Neural cell (in vitro differentiated cells): ENCODE measurements at regions not wholly inside any gene's neighbourhood (a gene's known extent, or its start where the extent isn't known, plus 50 kb on each side); places are given as distances from the start of the nearest gene placed in this dataset.

Source experiments
- H2AFZ ChIP-seq: fragments of 200-600, 300-800 bp; sonication (generic), shearing (Covaris generic); 2 replicates; pipeline ENCODE4 v1.6.0; 2014; ENCODE audit warnings: low read depth, mild to moderate bottlenecking, antibody characterized with exemption, low read length, moderate library complexity
- H3F3A ChIP-seq: fragments of 200-600 bp; shearing (Covaris generic); 2 replicates; pipeline ENCODE4 v1.6.1; 2016; ENCODE audit warnings: mild to moderate bottlenecking, moderate library complexity, mixed read lengths, antibody characterized with exemption, low read length; ENCODE audit not compliant: insufficient read depth, poor library complexity, severe bottlenecking
- H3K27ac ChIP-seq: fragments of 200-600, 300-800 bp; sonication (generic), shearing (Covaris generic); 2 replicates; pipeline ENCODE4 v1.5.1; 2014; ENCODE audit warnings: mild to moderate bottlenecking, low read length, moderate library complexity
- H3K27me3 ChIP-seq: fragments of 300-800, 200-600 bp; sonication (generic), shearing (Covaris generic); 2 replicates; pipeline ENCODE4 v1.6.0; 2014; ENCODE audit warnings: mild to moderate bottlenecking, low read depth, low read length, moderate library complexity; ENCODE audit not compliant: insufficient read depth
- H3K36me3 ChIP-seq: fragments of 300-800, 200-600 bp; sonication (generic), shearing (Covaris generic); 2 replicates; pipeline ENCODE4 v1.5.1; 2014; ENCODE audit warnings: mild to moderate bottlenecking, antibody characterized with exemption, low read length, moderate library complexity; ENCODE audit not compliant: insufficient read depth
- H3K4me2 ChIP-seq: fragments of 300-800, 200-600 bp; sonication (generic), shearing (Covaris generic); 2 replicates; pipeline ENCODE4 v1.6.0; 2014; ENCODE audit warnings: mild to moderate bottlenecking, low read length
- H3K4me3 ChIP-seq: fragments of 300-800, 200-600 bp; sonication (generic), shearing (Covaris generic); 2 replicates; pipeline ENCODE4 v1.5.1; 2014; ENCODE audit warnings: mild to moderate bottlenecking, low read length, moderate library complexity
- H3K79me2 ChIP-seq: fragments of 200-600 bp; shearing (Covaris generic); replicated peaks from 2 replicates; pipeline ENCODE4 v1.6.0; 2014; ENCODE audit warnings: mild to moderate bottlenecking, low read length, moderate library complexity; ENCODE audit not compliant: insufficient read depth
- H3K9ac ChIP-seq: fragments of 300-800, 200-600 bp; sonication (generic), shearing (Covaris generic); 2 replicates; pipeline ENCODE4 v1.6.1; 2016; ENCODE audit warnings: mild to moderate bottlenecking, low read length, mixed read lengths
- H3K9me2 ChIP-seq: fragments of 200-600 bp; shearing (Covaris generic); 2 replicates; pipeline ENCODE4 v1.6.1; 2016; ENCODE audit warnings: mild to moderate bottlenecking, low read length, mixed read lengths; ENCODE audit not compliant: insufficient read depth
- H3K9me3 ChIP-seq: fragments of 200-600, 300-800 bp; sonication (generic), shearing (Covaris generic); 2 replicates; pipeline ENCODE4 v1.6.1; 2016; ENCODE audit warnings: mild to moderate bottlenecking, mixed run types, low read length, moderate library complexity, mixed read lengths
- H4K20me1 ChIP-seq: fragments of 200-600 bp; shearing (Covaris generic); 2 replicates; pipeline ENCODE4 v1.6.1; 2016; ENCODE audit warnings: mild to moderate bottlenecking, mixed run types; ENCODE audit not compliant: insufficient read depth
- CTCF ChIP-seq: fragments of 450-650 bp; IDR thresholded peaks from 2 replicates; pipeline ENCODE4 v1.5.1; 2014; ENCODE audit warnings: antibody characterized with exemption, mild to moderate bottlenecking, moderate library complexity; ENCODE audit not compliant: poor library complexity, severe bottlenecking
- EP300 ChIP-seq: fragments of 450-650 bp; conservative IDR thresholded peaks from 2 replicates; pipeline ENCODE4 v1.6.1; 2014; ENCODE audit warnings: antibody characterized with exemption, mild to moderate bottlenecking, moderate library complexity; ENCODE audit not compliant: poor library complexity, severe bottlenecking
- EZH2 ChIP-seq: fragments of 200-600, 300-800 bp; shearing (Covaris generic), sonication (generic); IDR thresholded peaks from 2 replicates; pipeline ENCODE4 v1.6.1; 2014; ENCODE audit warnings: antibody characterized with exemption, low read length, borderline replicate concordance, mild to moderate bottlenecking; ENCODE audit not compliant: insufficient read depth, poor library complexity, severe bottlenecking
- MXI1 ChIP-seq: fragments of 450-650 bp; conservative IDR thresholded peaks from 2 replicates; pipeline ENCODE4 v1.6.1; 2014; ENCODE audit warnings: antibody characterized with exemption, mild to moderate bottlenecking; ENCODE audit not compliant: poor library complexity, severe bottlenecking
- POLR2AphosphoS5 ChIP-seq: IDR thresholded peaks from 2 replicates; pipeline ENCODE4 v1.6.1; 2012
- RAD21 ChIP-seq: fragments of 450-650 bp; conservative IDR thresholded peaks from 2 replicates; pipeline ENCODE4 v1.6.1; 2014; ENCODE audit warnings: antibody characterized with exemption, mild to moderate bottlenecking, moderate library complexity
- REST ChIP-seq: IDR thresholded peaks from 2 replicates; pipeline ENCODE4 v1.6.1; 2012; ENCODE audit warnings: borderline replicate concordance
- SMC3 ChIP-seq: fragments of 450-650 bp; conservative IDR thresholded peaks from 2 replicates; pipeline ENCODE4 v1.6.1; 2014; ENCODE audit warnings: antibody characterized with exemption, mild to moderate bottlenecking, moderate library complexity; ENCODE audit not compliant: poor library complexity
- TAF1 ChIP-seq: IDR thresholded peaks from 2 replicates; pipeline ENCODE4 v1.6.1; 2012; ENCODE audit warnings: low read depth

- no peaks in the 10 kb centered on the region for H3K9me3 ChIP-seq
- H3K4me3 ChIP-seq = no peak overlapping the region
- H2AFZ ChIP-seq = no peak overlapping the region
- TF ChIP-seq RAD21 (no peak), TAF1 (no peak)
- H3K4me2 ChIP-seq = no peak overlapping the region
- H3K36me3 ChIP-seq = no peaks in the 10 kb centered on the region
- no peaks in the 10 kb centered on the region for H4K20me1 ChIP-seq
- no peak overlapping the region for H3K9ac ChIP-seq
- no peaks in the 10 kb centered on the region for H3K9me2 ChIP-seq
- H3K79me2 ChIP-seq = no peaks in the 10 kb centered on the region
- H3K27me3 ChIP-seq = peaks cover 58% of the 10 kb centered on the region
- H3F3A ChIP-seq = no peaks in the 10 kb centered on the region
- H3K27ac ChIP-seq = no peak overlapping the region
These were observed 79.1 kb downstream of the RHCG start for GRCh38 chr15:89417206-89417725.

GRCh38 chr15:89416339-89417183 lies 79.8 kb downstream of the RHCG start:
- Histone ChIP-seq H3K4me3 (no peak overlapping the region), H3K27ac (no peak overlapping the region), H3K4me2 (no peak overlapping the region), H2AFZ (no peak overlapping the region), H3K36me3 (no peaks in the 10 kb centered on the region), H3K9ac (no peak overlapping the region), H3K9me3 (no peaks in the 10 kb centered on the region), H3F3A (no peaks in the 10 kb centered on the region), H3K9me2 (no peaks in the 10 kb centered on the region), H4K20me1 (no peaks in the 10 kb centered on the region), H3K79me2 (no peaks in the 10 kb centered on the region), H3K27me3 (peaks cover 64% of the 10 kb centered on the region)
- TF ChIP-seq EZH2 = no peak
- no peak for TF ChIP-seq TAF1
- TF ChIP-seq REST = no peak
- no peak for TF ChIP-seq EP300
- peak; percentile 48 for TF ChIP-seq RAD21
- peak; percentile 84 for TF ChIP-seq CTCF
- TF ChIP-seq MXI1 = no peak
- no peak for TF ChIP-seq POLR2AphosphoS5
- peak; percentile 61 for TF ChIP-seq SMC3
